Activated T-cell treated with anti-CD3 and anti-CD28 coated beads for 24 hours (primary cell): ENCODE measurements at regions not wholly inside any gene's neighbourhood (a gene's known extent, or its start where the extent isn't known, plus 50 kb on each side); places are given as distances from the start of the nearest gene placed in this dataset.
A peak's percentile ranks its signal among the peaks of the same experiment; 100 is the strongest.

Experiments
- DNase-seq: peaks from one replicate; pipeline ENCODE4 v3.0.0-alpha.2; 2020; ENCODE audit warnings: low read depth

GRCh38 chr14:34241185-34241711 is 220.8 kb downstream of the SPTSSA start:
- no peak for DNase-seq

GRCh38 chr14:34238610-34239009 is 223.4 kb downstream of the SPTSSA start:
- DNase-seq, result no peak

- DNase-seq, result no peak
These were observed 224.4 kb downstream of the SPTSSA start for GRCh38 chr14:34237677-34238076.

- DNase-seq, result no peak
These were observed 225.0 kb downstream of the SPTSSA start for GRCh38 chr14:34237081-34237480.

GRCh38 chr14:34235643-34236300 is 226.3 kb downstream of the SPTSSA start:
- no peak for DNase-seq

DNA sequence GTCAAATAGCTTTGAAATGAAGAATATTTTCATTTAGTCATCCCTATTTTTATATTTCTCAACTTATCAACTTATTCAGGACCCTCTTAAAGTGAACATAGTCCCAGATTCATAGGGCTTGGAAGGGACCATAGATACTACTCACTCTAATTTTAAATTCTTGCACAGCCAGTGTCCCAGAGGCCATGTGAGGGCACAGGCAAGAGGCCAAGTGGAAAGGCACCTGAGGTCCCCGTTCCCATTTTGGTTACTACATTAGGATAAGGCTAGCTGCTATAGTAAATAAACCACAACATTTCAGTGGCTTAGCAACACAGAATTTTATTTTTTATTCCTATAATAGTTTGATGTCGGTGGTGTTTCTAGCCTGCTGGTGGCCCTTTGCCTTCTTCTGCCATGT is 227.8 kb downstream of the SPTSSA start:
- no peak for DNase-seq

DNA sequence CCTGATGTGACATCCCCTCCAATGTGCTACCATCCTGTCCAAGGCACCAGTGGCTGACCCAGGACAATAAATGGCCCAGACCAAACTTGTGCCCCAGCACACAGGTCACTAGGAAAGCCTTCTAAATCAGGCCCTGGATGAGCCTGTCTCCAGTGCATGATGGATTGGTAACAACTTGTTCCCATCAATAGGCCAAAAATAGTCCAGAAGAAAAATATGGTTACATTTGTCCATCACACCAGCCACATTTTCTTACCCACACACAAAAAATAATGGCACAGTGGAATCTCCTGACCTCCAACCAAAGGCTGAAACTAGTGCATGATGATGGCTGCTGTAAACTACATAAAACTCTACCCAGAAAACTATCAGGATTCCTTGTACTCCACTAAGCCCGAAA is 228.4 kb downstream of the SPTSSA start:
- no peak for DNase-seq

GRCh38 chr14:34232790-34233189 is 229.2 kb downstream of the SPTSSA start:
- no peak for DNase-seq

DNA sequence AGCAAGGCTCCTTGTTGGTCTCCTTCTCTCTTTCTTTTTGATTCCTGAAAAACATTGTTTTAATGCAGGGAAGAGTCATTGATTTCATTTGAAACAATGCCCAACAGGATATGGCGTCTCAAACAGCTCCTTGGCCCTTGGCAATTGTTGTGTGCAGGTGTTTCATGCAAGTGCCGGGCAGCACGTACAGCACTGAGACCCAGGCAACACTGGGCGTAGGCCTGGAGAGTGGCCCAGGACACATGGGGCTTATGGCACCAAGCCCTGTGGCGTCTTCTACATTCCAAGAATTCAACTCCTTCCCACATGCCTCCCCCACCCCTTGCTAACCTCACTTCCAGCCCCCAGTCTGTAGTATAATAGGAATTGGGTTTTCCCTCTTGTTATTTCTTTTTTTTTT is 230.4 kb downstream of the SPTSSA start:
- DNase-seq, result no peak

- DNase-seq, result no peak
These were observed 232.9 kb downstream of the SPTSSA start for GRCh38 chr14:34229140-34229539.

DNA sequence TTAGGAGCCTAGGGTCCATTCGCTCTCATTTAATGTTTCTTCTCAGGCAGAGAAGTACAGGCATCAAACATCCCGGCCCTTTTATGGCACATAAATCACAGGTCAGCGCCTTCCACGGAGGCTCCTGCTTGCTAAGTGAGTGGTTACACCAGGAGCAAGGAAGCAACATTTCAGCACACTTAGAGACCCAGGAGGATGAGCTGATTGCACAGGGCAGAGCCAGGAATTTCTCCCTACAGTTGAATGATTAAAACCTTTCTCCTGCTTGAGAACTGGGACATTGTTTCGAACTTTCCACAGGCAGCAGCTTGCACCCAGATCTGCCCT is 233.4 kb downstream of the SPTSSA start:
- no peak for DNase-seq

GRCh38 chr14:34227834-34228649 is 234.0 kb downstream of the SPTSSA start:
- DNase-seq, result peak; percentile 42

- no peak for DNase-seq
These were observed 237.8 kb downstream of the SPTSSA start for GRCh38 chr14:34224221-34224620.

GRCh38 chr14:34223373-34224148 is 238.5 kb downstream of the SPTSSA start:
- no peak for DNase-seq

- no peak for DNase-seq
These were observed 239.2 kb downstream of the SPTSSA start for GRCh38 chr14:34222867-34223266.

GRCh38 chr14:34222122-34222521 is 239.9 kb downstream of the SPTSSA start:
- no peak for DNase-seq

GRCh38 chr14:34220921-34221320 is 241.1 kb downstream of the SPTSSA start:
- no peak for DNase-seq

DNA sequence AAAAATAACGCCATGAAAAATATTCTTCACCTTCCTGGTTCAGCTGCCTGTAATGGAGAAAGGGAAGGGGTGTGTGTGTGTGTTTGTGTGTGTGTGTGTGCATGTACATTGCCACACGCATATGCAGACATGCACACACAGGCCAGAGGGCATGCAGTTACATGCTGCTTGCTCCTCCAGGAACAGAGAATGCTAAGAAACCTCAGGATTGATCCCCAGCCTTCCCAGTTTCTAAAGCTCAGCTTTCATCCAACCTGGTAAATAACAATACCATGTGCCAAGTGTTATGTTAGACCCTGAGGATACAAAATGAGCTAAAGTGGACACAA is 241.7 kb downstream of the SPTSSA start:
- no peak for DNase-seq

GRCh38 chr14:34219661-34220377 is 242.2 kb downstream of the SPTSSA start:
- no peak for DNase-seq

GRCh38 chr14:34218881-34219280 is 243.2 kb downstream of the SPTSSA start:
- no peak for DNase-seq

DNA sequence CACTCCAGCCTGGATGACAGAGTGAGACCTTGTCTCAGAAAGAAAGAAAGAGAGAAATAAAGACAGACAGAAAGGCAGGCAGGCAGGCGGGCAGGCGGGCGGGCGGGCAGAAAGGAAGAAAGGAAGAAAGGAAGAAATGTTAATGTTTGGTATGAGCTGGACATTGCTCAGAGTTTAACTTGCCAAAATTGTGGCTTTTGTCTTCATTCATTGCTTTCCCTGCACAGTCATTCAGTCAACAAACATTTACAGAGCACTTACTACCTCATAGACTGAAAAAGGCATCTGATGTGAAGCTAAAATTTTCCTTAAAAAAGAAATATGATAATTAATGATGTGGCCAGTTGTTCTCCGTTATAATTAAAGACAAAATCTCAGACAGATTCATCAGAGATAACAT is 247.1 kb downstream of the SPTSSA start:
- no peak for DNase-seq

GRCh38 chr14:34213332-34213731 is 248.7 kb downstream of the SPTSSA start:
- no peak for DNase-seq
